Ovary (tissue), 7 donors: ENCODE measurements at regions not wholly inside any gene's neighbourhood (a gene's known extent, or its start where the extent isn't known, plus 50 kb on each side); places are given as distances from the start of the nearest gene placed in this dataset.

Experiments
- DNase-seq, 5 donors: peaks; one replicate each; pipeline ENCODE4 v3.0.0-alpha.2; 2019 to 2020
- H3K27ac ChIP-seq, 2 donors: fragments of 200-600 bp; one replicate each; pipeline versions ENCODE4 v1.5.1 to v1.8.0; 2019 to 2022
- H3K27me3 ChIP-seq: fragments of 200-600 bp; one replicate; pipeline ENCODE4 v1.8.0; 2022
- H3K36me3 ChIP-seq: fragments of 200-600 bp; sonication (generic); one replicate; pipeline ENCODE4 v1.5.1; 2019
- H3K4me1 ChIP-seq: one replicate; pipeline ENCODE4 v1.8.1; 2013; ENCODE audit warnings: mild to moderate bottlenecking, moderate library complexity; ENCODE audit not compliant: insufficient read depth
- H3K4me3 ChIP-seq: fragments of 200-600 bp; sonication (generic); one replicate; pipeline ENCODE4 v1.5.1; 2017
- H3K9me3 ChIP-seq, 2 donors: fragments of 200-600 bp in 1 of 2; sonication (generic) in 1 of 2; one replicate each; pipeline versions ENCODE4 v1.5.1 to v1.8.1; 2013 to 2019; ENCODE audit warnings: mild to moderate bottlenecking in 1 of 2, moderate library complexity in 1 of 2
- EP300 ChIP-seq: sonication (generic); formaldehyde crosslinking; IDR thresholded peaks from one replicate; pipeline ENCODE4 v1.6.1; 2017; ENCODE audit warnings: antibody characterized with exemption
- POLR2A ChIP-seq: fragments of 450-650 bp; IDR thresholded peaks from one replicate; pipeline ENCODE4 v1.6.1; 2017; ENCODE audit warnings: antibody characterized with exemption, mild to moderate bottlenecking, moderate library complexity
- WGBS, 3 donors: extraction: QIAGEN DNeasy Blood & Tissue Kit in 1 of 3; methylation state at CpG; one replicate each; pipeline versions ENCODE4 v1.1.5 to v1.1.7; 2013 to 2017; 5-methylcytosine and 5-hydroxymethylcytosine counted together
- intact Hi-C, 4 donors: fragments of 100-400 bp; cut with DNase I; formaldehyde crosslinking; loops; one replicate each; pipeline versions ENCODE4 v1.11.0 to v1.15.1; 2022 to 2023
- TF ChIP-seq, protein P1 (sequence below), 3 donors: fragments of 450-650 bp in 2 of 3; fragments of 200-600 bp in 1 of 3; IDR thresholded peaks; one replicate each; pipeline versions ENCODE4 v1.5.1 to v1.8.0; 2016 to 2022; ENCODE audit warnings: antibody characterized with exemption in 3 of 3, mild to moderate bottlenecking in 1 of 3
- donor health status: DM: no; HTN: no; CAD: no; lungs with moderate emphysema.
- donor health status: DM: no; HTN: no; CAD: no.
- donor health status: Bipolar disorder and iron deficiency.
- donor health status: DM: no; HTN: no; CAD: no.
- donor health status: DM: yes; HTN: yes; CAD: no.

DNA sequence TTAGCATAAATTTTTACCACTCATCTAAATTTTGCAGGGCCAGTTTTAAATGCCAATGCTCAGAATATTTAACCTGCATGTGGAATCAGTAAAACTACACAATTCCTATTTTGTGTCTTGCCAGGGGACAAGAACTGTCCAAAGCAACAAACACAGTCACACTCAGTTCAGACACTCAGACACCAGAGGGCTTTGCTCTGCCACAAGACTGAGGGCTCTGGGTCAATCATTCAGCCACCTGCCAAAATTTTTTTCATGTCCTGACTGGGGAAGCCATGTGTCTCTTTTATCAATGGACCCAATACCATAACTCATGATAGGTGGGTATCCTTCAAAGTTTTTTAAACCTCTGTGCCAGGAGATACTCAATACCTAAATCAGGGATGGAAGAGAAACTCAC, 304.0 kb upstream of the ANO3 start:
- no peak overlapping the region for H3K4me3 ChIP-seq
- TF ChIP-seq POLR2A (no peak), EP300 (no peak)
- TF ChIP-seq, protein P1, sequence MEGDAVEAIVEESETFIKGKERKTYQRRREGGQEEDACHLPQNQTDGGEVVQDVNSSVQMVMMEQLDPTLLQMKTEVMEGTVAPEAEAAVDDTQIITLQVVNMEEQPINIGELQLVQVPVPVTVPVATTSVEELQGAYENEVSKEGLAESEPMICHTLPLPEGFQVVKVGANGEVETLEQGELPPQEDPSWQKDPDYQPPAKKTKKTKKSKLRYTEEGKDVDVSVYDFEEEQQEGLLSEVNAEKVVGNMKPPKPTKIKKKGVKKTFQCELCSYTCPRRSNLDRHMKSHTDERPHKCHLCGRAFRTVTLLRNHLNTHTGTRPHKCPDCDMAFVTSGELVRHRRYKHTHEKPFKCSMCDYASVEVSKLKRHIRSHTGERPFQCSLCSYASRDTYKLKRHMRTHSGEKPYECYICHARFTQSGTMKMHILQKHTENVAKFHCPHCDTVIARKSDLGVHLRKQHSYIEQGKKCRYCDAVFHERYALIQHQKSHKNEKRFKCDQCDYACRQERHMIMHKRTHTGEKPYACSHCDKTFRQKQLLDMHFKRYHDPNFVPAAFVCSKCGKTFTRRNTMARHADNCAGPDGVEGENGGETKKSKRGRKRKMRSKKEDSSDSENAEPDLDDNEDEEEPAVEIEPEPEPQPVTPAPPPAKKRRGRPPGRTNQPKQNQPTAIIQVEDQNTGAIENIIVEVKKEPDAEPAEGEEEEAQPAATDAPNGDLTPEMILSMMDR (IDR thresholded peaks at IDR 0.05), result no peak
- no peaks in the 10 kb centered on the region for H3K9me3 ChIP-seq
- no peak for DNase-seq
- H3K4me1 ChIP-seq, result no peaks in the 10 kb centered on the region
- intact Hi-C loops, result no loop called here
- no peaks in the 10 kb centered on the region for H3K36me3 ChIP-seq
- no peak overlapping the region for H3K27ac ChIP-seq
- H3K27me3 ChIP-seq, result no peaks in the 10 kb centered on the region

DNA sequence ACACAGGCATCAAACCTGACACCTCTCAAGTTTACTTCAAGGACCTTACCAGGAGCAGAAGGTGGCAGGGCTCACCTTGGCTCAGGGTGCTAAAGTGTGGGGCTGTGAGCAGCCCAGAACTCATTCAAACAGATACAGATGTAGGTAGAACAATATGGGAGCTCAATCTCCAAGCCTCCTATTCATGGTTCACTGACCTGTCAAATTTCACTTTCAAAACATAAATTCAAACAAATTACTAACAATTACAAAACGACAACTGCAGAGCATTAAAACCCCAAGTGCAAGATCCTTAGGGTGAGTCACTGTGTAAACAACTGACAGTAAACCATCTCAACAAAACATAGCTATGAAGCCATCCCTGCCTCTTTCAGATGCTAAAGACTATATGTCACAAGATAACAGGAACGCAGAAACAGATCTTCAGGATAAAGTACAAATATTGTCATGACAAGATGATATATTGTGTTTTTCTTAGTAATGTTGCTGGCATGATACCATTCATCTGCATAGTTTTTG, 303.5 kb upstream of the ANO3 start:
- TF ChIP-seq POLR2A, result no peak
- Histone ChIP-seq H3K4me3 (no peak overlapping the region), H3K36me3 (no peaks in the 10 kb centered on the region), H3K9me3 (no peaks in the 10 kb centered on the region), H3K4me1 (no peaks in the 10 kb centered on the region), H3K27ac (no peak overlapping the region), H3K27me3 (no peaks in the 10 kb centered on the region)
- WGBS, 3 donors, result 61 to 68% (median 67%) methylated on average over 2 of the region's 2 CpGs
- DNase-seq, result no peak
- intact Hi-C loops, result no loop called here

DNA sequence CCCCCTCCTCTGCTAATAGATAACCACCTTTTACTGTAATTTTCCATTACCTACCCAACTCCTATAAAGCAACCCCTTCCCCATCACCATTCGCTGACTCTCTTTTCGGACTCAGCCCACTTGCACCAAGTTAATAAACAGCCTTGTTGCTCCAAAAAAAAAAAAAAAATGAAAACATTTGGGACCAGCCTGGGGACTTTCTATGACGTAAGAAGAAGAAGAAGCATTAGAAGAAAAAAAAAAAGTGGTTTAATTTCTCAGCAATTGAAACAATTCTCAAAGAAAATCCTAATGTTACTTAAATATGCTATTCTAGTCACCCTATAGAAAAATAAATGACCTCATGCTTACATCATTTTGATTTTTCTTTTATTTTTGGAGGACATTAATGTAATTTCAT, 301.5 kb upstream of the ANO3 start:
- 81 to 94% (median 87%) methylated on average over 3 of the region's 3 CpGs for WGBS, 3 donors
- DNase-seq, result no peak
- no peaks in the 10 kb centered on the region for H3K36me3 ChIP-seq
- H3K4me3 ChIP-seq, result no peak overlapping the region
- no peaks in the 10 kb centered on the region for H3K27me3 ChIP-seq
- intact Hi-C loops, result no loop called here
- H3K9me3 ChIP-seq, result no peaks in the 10 kb centered on the region
- H3K27ac ChIP-seq, result no peak overlapping the region
- no peaks in the 10 kb centered on the region for H3K4me1 ChIP-seq
- TF ChIP-seq, protein P1 (IDR thresholded peaks at IDR 0.05), result no peak

DNA sequence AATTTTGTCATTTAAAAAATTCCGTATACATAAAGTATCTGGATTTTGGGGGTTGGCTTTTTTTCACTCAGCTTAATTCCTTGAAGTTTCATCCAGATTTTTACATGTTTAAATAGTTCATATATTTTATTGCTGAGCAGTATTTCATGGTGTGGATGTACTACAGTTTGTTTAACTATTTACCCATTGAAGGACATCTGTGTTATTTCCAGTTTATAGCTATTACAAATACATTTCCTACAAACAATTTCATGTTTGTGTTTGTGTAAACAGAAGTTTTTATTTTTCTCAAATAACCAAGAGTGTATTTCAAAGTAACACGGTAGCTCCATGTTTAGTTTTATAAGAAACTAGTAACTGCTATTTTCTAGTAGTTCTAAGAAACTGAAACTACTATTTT, 299.7 kb upstream of the ANO3 start:
- Histone ChIP-seq H3K27ac (no peak overlapping the region), H3K9me3 (no peaks in the 10 kb centered on the region), H3K4me1 (no peaks in the 10 kb centered on the region), H3K4me3 (no peak overlapping the region), H3K27me3 (no peaks in the 10 kb centered on the region), H3K36me3 (no peaks in the 10 kb centered on the region)
- DNase-seq, result no peak
- TF ChIP-seq EP300, result no peak
- TF ChIP-seq, protein P1 (IDR thresholded peaks at IDR 0.05), result no peak
- no peak for TF ChIP-seq POLR2A
- 38 to 41% (median 40%) methylated on average over 2 of the region's 2 CpGs for WGBS, 3 donors
- intact Hi-C loops, result no loop called here

DNA sequence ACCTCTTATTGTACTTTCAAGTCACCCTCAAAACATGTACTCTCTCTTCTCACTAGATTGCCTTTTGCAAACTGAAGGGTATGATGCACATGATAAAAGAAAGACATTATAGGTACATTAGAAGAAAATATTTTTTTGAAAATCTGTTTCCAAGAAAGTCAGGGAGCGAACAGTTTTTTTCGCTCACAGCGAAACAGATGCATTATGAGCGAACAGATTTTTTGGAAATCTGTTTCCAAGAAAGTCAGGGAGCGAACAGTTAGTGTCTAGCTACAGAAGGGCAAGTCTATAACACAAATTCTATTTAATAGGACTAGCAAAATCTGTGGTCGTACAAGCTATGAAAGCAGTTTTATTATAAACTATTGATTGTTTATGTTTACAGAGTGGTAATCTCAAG, 296.2 kb upstream of the ANO3 start:
- H3K9me3 ChIP-seq, result no peaks in the 10 kb centered on the region
- WGBS, 3 donors, result 81 to 96% (median 95%) methylated on average over 5 to 6 of the region's 6 CpGs
- no peaks in the 10 kb centered on the region for H3K36me3 ChIP-seq
- H3K27me3 ChIP-seq, result no peaks in the 10 kb centered on the region
- no peak overlapping the region for H3K4me3 ChIP-seq
- DNase-seq, result no peak
- intact Hi-C loops, result no loop called here
- TF ChIP-seq, protein P1 (IDR thresholded peaks at IDR 0.05), result no peak
- TF ChIP-seq EP300 (no peak), POLR2A (no peak)
- H3K4me1 ChIP-seq, result no peaks in the 10 kb centered on the region
- H3K27ac ChIP-seq, result no peak overlapping the region
